Heart left ventricle (tissue), 13 donors: ENCODE measurements at regions not wholly inside any gene's neighbourhood (a gene's known extent, or its start where the extent isn't known, plus 50 kb on each side); places are given as distances from the start of the nearest gene placed in this dataset.

Experiments
- CTCF ChIP-seq, 12 donors: fragments of 200-600 bp; sonication (generic) in 4 of 12; IDR thresholded peaks; one replicate each; pipeline versions ENCODE4 v1.5.0 to v1.8.0; 2018 to 2022; ENCODE audit warnings: antibody characterized with exemption in 12 of 12, mild to moderate bottlenecking in 5 of 12
- POLR2A ChIP-seq, 2 donors: fragments of 450-650 bp; IDR thresholded peaks; one replicate each; pipeline ENCODE4 v1.6.1; 2017; ENCODE audit warnings: antibody characterized with exemption in 2 of 2, mild to moderate bottlenecking in 2 of 2, moderate library complexity in 2 of 2
- donor health status: ischemic (EF 13 %, LVEDD 7.1; RV severe dilation, severe dysfunction).
- donor health status: DM: no; HTN: yes; CAD: no.
- donor health status: DM: no; HTN: no; CAD: no.
- donor health status: ischemic (EF 25% LVEDD 6.9; RV normal size, moderate dysfunction).
- donor health status: ischemic (EF 25% LVEDD 5.7; RV mildly dilated, moderate dysfunction).
- donor health status: ischemic (EF 35%, LVEDD 5.7; RV mildly dilated, moderate dysfunction).
- donor health status: nonischemic (EF 11% LVEDD 7.7; RV severe dilation, severe dysfunction).
- donor health status: DM: yes; HTN: yes; CAD: no.
- donor health status: PGD.
- donor health status: ischemic (EF 29% LVEDD 5.4; RV normal size, mild dysfunction).
- donor health status: nonischemic (EF 23%, LVEDD 6.1; RV moderate dilation, normal function).

DNA sequence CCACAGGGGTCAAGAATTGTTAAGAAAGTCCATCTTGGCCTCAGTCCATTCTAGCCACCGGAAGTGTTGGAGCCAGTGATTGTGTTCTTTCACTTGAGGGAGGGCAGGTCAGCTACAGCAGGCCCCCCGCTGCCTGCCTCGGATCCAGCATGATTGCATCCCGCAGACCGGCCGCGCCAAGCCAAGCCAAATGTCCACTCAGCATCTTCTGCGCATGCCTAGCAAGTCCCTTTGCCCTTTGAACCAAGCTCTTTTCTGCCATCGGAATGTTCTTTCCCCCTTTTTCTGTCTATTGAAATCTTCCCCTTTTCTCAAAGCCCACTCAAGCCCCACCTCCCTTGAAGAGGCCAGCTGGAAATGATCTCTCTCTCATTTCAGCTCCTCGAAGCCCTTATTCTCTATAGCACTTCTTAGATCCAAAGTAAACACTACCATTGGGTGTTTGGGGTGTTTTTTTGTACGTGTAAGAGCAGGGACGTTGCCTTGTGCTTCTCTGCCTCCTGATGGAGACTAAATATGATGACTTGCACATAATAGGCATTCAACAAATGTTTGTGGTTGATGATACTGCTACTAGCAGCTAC lies 147.8 kb upstream of the BCOR start:
- no peak for TF ChIP-seq CTCF (IDR thresholded peaks at IDR 0.05)
- TF ChIP-seq POLR2A (IDR thresholded peaks at IDR 0.05), result no peak
